ENCODE measurements at regions not wholly inside any gene's neighbourhood (a gene's known extent, or its start where the extent isn't known, plus 50 kb on each side); places are given as distances from the start of the nearest gene placed in this dataset.
A peak's percentile ranks its signal among the peaks of the same experiment; 100 is the strongest.

- DNase-seq (ENCODE audit: low read depth, low spot score) (no peak), ATAC-seq (peak; percentile 35)
- TF ChIP-seq SIN3A (IDR thresholded peaks at IDR 0.05; ENCODE audit: borderline replicate concordance, insufficient read depth, low read depth, low read length) = no peak
- no peak for TF ChIP-seq REST (IDR thresholded peaks at IDR 0.05; ENCODE audit: insufficient read depth in 1 of 2, low read depth in 2 of 2, low read length in 1 of 2)
- TF ChIP-seq CTCF (IDR thresholded peaks at IDR 0.05) = no peak
- no peak for TF ChIP-seq POLR2AphosphoS5 (IDR thresholded peaks at IDR 0.05; ENCODE audit: low read depth, low read length)
- no peak for TF ChIP-seq TCF7L2 (IDR thresholded peaks at IDR 0.05; ENCODE audit: low read depth, low read length)
- no TSS peak for BruUV-seq (replicated peaks)
- intact Hi-C loops (cut with micrococcal nuclease; ENCODE audit: unreplicated experiment) = no loop called here
- POLR2A ChIA-PET = interaction anchor here (0.6 to 0.7 kb wide), 2 partner anchors 43 to 184 kb away, joined by 3 to 12 read pairs; no protein-coding TSS in a partner anchor
- Histone ChIP-seq H3K36me3 (ENCODE audit: control insufficient read depth, insufficient read depth, low read length) (no peaks in the 10 kb centered on the region), H3K9me3 (ENCODE audit: control insufficient read depth, insufficient read depth, low read depth, low read length) (no peaks in the 10 kb centered on the region), H3K27me3 (ENCODE audit: control insufficient read depth, insufficient read depth, low read length) (no peaks in the 10 kb centered on the region), H3K4me1 (ENCODE audit: control insufficient read depth, insufficient read depth, low read length) (peaks cover 9% of the 10 kb centered on the region), H3K27ac (ENCODE audit: low read length) (peak overlapping the region; percentile 65), H3K4me3 (ENCODE audit: low read depth in 2 of 2, low read length in 2 of 2) (no peak overlapping the region)
- CTCF ChIA-PET = no interaction called here
- in situ Hi-C loops (cut with HindIII; ENCODE audit: low pct_unique_long_range_greater_than_20kb, low sequenced_read_pairs) = no loop called here
Measured at GRCh38 chr2:64837925-64838641, 151.1 kb upstream of the SLC1A4 start.

GRCh38 chr2:64838817-64839216 lies 150.4 kb upstream of the SLC1A4 start:
- Histone ChIP-seq H3K27me3 (ENCODE audit: control insufficient read depth, insufficient read depth, low read length) (no peaks in the 10 kb centered on the region), H3K27ac (ENCODE audit: low read length) (peak overlapping the region; percentile 20; the same call in 1 of the 2 replicates), H3K36me3 (ENCODE audit: control insufficient read depth, insufficient read depth, low read length) (no peaks in the 10 kb centered on the region), H3K9me3 (ENCODE audit: control insufficient read depth, insufficient read depth, low read depth, low read length) (no peaks in the 10 kb centered on the region), H3K4me3 (ENCODE audit: low read depth in 2 of 2, low read length in 2 of 2) (no peak overlapping the region), H3K4me1 (ENCODE audit: control insufficient read depth, insufficient read depth, low read length) (peaks cover 9% of the 10 kb centered on the region)
- TF ChIP-seq REST (IDR thresholded peaks at IDR 0.05; ENCODE audit: insufficient read depth in 1 of 2, low read depth in 2 of 2, low read length in 1 of 2) (no peak), SIN3A (IDR thresholded peaks at IDR 0.05; ENCODE audit: borderline replicate concordance, insufficient read depth, low read depth, low read length) (no peak), POLR2AphosphoS5 (IDR thresholded peaks at IDR 0.05; ENCODE audit: low read depth, low read length) (no peak), TCF7L2 (IDR thresholded peaks at IDR 0.05; ENCODE audit: low read depth, low read length) (no peak), CTCF (IDR thresholded peaks at IDR 0.05) (no peak)
- peak; percentile 86 for ATAC-seq
- CTCF ChIA-PET = interaction anchor here (0.6 kb wide), 1 partner anchor 298 kb away, joined by 3 read pairs; no protein-coding TSS in a partner anchor
- peak; percentile 71 for DNase-seq (ENCODE audit: low read depth, low spot score)
- in situ Hi-C loops (cut with HindIII; ENCODE audit: low pct_unique_long_range_greater_than_20kb, low sequenced_read_pairs) = no loop called here
- BruUV-seq (replicated peaks) = no TSS peak
- POLR2A ChIA-PET = interaction anchor here (0.6 kb wide), 1 partner anchor 42 kb away, joined by 3 read pairs; no protein-coding TSS in a partner anchor
- intact Hi-C loops (cut with micrococcal nuclease; ENCODE audit: unreplicated experiment) = no loop called here
